GM12875 (cell line): ENCODE measurements at regions not wholly inside any gene's neighbourhood (a gene's known extent, or its start where the extent isn't known, plus 50 kb on each side); places are given as distances from the start of the nearest gene placed in this dataset.

Experiments used
- H3K4me3 ChIP-seq: one replicate; pipeline ENCODE4 v1.5.1; 2011; ENCODE audit warnings: low read depth, low read length, control low read depth
- CTCF ChIP-seq: IDR thresholded peaks from 2 replicates; pipeline ENCODE4 v1.5.1; 2011; ENCODE audit warnings: low read depth, mild to moderate bottlenecking, control low read depth, inconsistent platforms, low read length, moderate library complexity, borderline replicate concordance; ENCODE audit not compliant: insufficient read depth

- no peak for TF ChIP-seq CTCF
- H3K4me3 ChIP-seq = no peak overlapping the region
Measured at GRCh38 chr14:82223276-82223675, 689.6 kb upstream of the SEL1L start.

GRCh38 chr14:82224610-82225009, 691.0 kb upstream of the SEL1L start:
- TF ChIP-seq CTCF = no peak
- no peak overlapping the region for H3K4me3 ChIP-seq

- no peak overlapping the region for H3K4me3 ChIP-seq
- TF ChIP-seq CTCF = no peak
Measured at GRCh38 chr14:82230748-82231147, 697.1 kb upstream of the SEL1L start.

GRCh38 chr14:82238649-82239048, 705.0 kb upstream of the SEL1L start:
- TF ChIP-seq CTCF = no peak
- H3K4me3 ChIP-seq = no peak overlapping the region

GRCh38 chr14:82239223-82239622, 705.6 kb upstream of the SEL1L start:
- H3K4me3 ChIP-seq = no peak overlapping the region
- no peak for TF ChIP-seq CTCF

- TF ChIP-seq CTCF = no peak
- H3K4me3 ChIP-seq = no peak overlapping the region
Measured at GRCh38 chr14:82244791-82245190, 711.1 kb upstream of the SEL1L start.

GRCh38 chr14:82251494-82251893, 717.8 kb upstream of the SEL1L start:
- TF ChIP-seq CTCF = no peak

More at GRCh38 chr14:82251494-82251893, 717.8 kb upstream of the SEL1L start:
- no peak overlapping the region for H3K4me3 ChIP-seq
